HG02759 (cell line): ENCODE measurements at regions not wholly inside any gene's neighbourhood (a gene's known extent, or its start where the extent isn't known, plus 50 kb on each side); places are given as distances from the start of the nearest gene placed in this dataset.
"Not testable (repeated sequence)": the region's sequence is repeated elsewhere in the genome, so short reads cannot be mapped to it uniquely, and the experiment has no call there.

ENCODE experiments used
- ATAC-seq: cut with Tn5 transposase; IDR thresholded peaks from one replicate; pipeline ENCODE4 v1.9.1; 2021; ENCODE audit warnings: mild to moderate bottlenecking, moderate library complexity; ENCODE audit not compliant: unreplicated experiment

GRCh38 chr4:79748835-79749234 is 324.2 kb downstream of the ANTXR2 start:
- no peak for ATAC-seq

GRCh38 chr4:79747252-79747651 is 325.8 kb downstream of the ANTXR2 start:
- ATAC-seq = no peak

GRCh38 chr4:79743014-79743413 is 330.0 kb downstream of the ANTXR2 start:
- no peak for ATAC-seq

GRCh38 chr4:79739912-79740311 is 331.9 kb upstream of the GK2 start:
- no peak for ATAC-seq

DNA sequence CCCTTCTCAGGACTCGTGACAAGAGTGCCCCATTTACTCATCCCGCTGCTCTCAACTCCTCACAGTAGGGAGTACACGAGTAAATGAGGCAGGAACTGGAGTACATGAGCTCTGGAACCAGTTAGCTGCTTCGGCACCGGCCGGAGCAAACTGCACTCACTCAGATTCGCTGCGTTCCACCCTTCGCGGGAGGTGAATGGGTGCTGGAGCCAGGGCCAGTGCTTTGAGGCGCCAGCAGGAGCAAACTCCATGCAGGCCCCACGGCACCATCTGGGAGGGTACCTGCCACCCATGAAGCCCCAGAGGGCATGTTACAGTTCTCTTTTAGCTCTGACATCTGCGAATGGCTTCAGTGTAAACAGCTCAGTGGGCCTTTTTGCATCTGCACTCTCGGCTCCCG is 315.5 kb upstream of the GK2 start:
- ATAC-seq = no peak

- ATAC-seq = no peak
Observed at GRCh38 chr4:79700356-79700755, 292.3 kb upstream of the GK2 start.

- ATAC-seq = no peak
Observed at GRCh38 chr4:79697444-79697843, 289.4 kb upstream of the GK2 start.

GRCh38 chr4:79696534-79696933 is 288.5 kb upstream of the GK2 start:
- not testable (repeated sequence) for ATAC-seq

DNA sequence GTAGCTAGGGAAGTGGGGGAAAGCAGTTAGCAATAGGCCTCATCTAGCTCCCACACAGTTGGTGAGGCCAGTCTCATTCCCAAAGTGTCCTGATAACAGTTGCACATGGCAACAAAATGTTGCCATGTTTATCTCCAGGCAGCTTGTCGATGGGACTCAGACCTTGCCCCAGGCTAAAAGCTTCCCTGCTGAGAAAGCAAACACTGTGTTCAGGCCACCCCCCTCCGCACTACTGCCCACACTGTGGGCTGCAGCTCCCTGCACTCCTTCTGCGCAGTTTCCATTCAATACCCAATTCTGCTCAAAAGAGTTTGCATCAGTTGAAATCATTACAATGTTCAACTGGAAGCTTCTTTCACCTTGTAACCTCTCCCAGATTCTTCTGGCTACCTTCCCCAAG is 287.8 kb upstream of the GK2 start:
- no peak for ATAC-seq

- no peak for ATAC-seq
Observed at GRCh38 chr4:79689740-79690139, 281.7 kb upstream of the GK2 start.

DNA sequence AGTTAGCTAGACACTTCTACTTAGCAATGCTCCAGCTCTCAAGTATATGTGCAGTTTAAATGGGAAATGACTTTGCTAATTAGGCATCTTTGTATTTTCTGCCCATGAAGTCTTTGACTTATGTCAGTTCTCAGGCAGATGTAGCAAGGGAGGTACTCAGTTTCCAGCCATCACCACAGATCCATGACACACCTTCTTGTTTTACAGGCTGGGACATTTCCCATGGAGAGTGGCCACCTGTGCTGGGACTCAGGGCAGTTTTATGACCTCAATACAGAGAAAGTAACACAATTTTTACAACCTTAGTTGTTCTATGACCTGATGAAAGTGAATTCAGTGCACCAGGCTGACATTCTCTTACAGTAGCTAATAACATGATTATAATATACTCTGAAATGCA is 280.7 kb upstream of the GK2 start:
- no peak for ATAC-seq

- no peak for ATAC-seq
Observed at GRCh38 chr4:79687006-79687405, 279.0 kb upstream of the GK2 start.

DNA sequence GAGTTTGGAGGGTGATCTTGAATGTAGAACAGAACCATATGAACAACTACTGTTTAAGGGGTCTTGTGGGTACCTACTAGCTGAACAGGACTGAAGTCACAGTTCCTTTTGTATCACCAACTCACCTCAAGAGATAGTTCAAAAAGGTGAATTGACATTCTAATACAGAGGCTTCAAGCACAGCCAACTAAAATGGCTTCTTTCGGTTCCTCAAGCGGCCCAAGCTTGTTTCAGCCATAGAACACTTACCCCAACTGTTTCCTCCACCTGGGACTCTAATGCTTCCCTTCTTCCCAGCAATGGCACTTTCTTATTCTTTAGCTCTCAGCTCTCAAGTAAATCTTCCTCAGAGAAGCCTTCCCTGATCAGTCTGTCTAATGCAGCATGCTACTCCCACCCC is 277.5 kb upstream of the GK2 start:
- no peak for ATAC-seq

DNA sequence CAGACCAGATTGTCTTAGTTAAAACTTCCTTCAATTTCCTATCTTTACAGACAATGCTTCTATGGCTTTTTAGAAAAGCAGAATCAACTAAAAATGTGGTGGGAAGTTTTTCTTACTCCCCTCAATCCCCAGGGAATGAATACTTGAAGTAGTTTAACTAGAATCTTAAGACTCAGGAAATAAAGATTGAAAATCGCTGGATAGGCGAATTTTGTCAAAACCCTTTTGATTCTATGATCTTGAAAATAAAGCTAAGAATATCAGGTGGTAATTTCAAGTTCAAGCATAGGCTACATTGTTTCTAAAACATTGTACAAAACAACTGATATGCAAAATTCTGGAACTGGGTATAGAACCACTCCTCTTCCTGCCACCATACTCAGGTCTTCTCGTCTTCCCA is 276.5 kb upstream of the GK2 start:
- no peak for ATAC-seq

DNA sequence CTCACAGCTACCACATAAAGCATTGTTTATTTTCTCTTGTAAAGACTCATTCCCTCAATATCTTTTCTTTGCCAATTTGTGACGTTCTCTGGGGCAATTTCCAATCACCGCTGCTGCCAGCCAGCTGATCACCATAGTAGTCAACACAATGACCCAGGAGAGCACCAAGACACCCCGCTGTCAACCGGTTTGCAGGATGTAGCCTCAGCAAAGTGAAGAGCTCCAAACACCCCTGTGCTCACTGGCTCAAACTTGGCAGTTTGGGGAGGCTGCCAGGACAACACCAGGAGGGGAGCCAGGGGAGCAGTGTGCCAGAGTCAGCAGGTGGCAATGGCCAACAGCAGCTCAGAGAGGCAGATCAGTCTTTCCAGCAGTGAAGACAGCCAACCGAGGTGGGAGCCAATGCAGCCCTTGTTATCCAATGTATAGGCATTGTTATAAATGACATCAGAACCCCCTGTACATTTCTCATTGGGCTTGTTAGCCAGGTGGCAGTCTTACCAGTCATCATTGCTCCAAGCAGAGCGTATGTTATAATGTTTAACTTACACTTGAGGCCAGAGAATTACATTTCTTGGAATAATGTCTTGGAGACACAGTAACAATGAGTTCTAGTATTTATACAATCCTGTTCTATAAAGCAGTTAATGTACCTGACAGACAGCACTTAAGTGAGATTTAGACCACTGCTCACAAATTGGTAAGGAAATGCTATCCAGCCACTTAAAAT is 274.9 kb upstream of the GK2 start:
- ATAC-seq = no peak

GRCh38 chr4:79682161-79682560 is 274.1 kb upstream of the GK2 start:
- no peak for ATAC-seq

DNA sequence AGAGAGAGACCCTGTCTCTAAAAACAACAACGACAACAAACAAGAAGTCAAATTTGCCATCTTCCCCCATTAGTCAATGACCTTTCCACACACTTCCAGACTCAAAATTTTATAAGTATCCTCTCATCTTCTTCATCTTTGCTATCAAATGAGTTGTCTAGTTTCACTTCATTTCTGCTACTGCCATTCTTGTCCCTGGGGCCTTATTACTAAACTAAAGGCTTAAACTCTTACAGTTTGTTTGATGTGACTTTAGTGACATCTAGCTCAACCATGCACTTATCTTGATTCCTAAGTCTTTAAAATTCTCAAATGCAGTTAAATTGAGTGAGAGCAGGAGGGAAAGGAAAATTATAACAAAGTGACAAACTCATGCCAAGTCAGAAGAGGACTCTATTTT is 271.8 kb upstream of the GK2 start:
- no peak for ATAC-seq

- no peak for ATAC-seq
Observed at GRCh38 chr4:79678472-79679202, 270.6 kb upstream of the GK2 start.

DNA sequence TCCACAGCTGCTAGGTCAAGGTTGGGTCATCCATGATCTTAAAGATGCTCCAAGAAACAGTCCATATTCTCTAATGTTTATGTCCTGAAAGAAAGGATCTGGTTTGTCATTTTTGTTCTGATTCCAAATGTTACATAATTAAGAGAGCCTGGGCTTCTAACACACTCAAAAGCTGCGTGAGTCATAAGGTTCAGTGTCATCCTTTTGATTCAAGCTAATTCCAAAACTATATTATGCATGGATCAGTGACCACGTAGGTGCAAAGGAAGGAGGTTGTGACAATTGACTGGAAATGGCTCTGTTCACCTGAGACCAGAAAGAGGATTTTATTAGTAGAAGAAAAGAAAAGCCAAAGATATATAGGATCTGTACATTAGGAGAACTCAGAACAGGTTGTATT is 268.7 kb upstream of the GK2 start:
- no peak for ATAC-seq

- ATAC-seq = not testable (repeated sequence)
Observed at GRCh38 chr4:79674906-79675305, 266.9 kb upstream of the GK2 start.

DNA sequence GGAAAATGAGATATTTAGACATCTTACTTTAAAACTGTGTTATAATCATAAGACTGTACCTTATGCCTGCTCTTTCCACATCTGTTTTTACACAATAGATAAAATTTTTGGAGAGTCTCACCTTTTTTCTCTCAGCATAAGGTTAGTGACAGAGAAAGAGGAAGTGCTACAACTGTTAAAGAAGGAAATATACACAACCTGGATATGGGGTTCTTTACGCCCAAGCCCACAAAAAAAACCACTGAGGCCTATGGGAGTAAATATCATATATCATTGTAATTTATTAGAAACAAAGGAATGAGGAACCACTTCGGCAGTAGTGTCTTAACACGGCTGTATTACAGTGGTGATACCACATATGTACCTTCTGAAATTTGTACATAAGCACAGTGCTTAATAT is 265.9 kb upstream of the GK2 start:
- ATAC-seq = no peak

DNA sequence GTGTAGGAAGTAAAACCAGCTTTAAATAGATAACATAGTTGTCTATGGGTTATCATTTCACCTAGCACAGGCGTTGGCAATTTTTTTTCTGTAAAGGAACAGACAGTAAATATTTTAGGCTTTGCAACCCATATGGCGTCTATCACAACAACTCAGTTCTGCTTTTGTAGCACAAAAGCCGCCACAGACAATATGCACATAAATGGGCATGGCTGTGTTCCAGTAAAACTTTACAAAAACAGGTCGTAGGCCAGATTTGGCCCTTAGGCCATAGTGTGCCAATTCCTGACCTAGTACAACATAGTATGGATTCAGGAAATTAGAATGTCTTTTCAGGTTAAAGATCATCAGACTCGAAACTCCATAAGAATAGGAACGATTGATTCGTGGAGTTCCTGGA is 265.3 kb upstream of the GK2 start:
- ATAC-seq = no peak

- ATAC-seq = no peak
Observed at GRCh38 chr4:79666875-79667274, 258.8 kb upstream of the GK2 start.
